Thyroid gland (tissue), 4 donors: ENCODE measurements at regions not wholly inside any gene's neighbourhood (a gene's known extent, or its start where the extent isn't known, plus 50 kb on each side); places are given as distances from the start of the nearest gene placed in this dataset.

Experiments used
- CTCF ChIP-seq, 6 experiments: fragments of 200-600 bp in 3 of 6; fragments of 450-650 bp in 3 of 6; sonication (generic) in 3 of 6; IDR thresholded peaks; one replicate each; pipeline ENCODE4 v1.5.1; 2016 to 2019; ENCODE audit warnings: antibody characterized with exemption in 6 of 6, mild to moderate bottlenecking in 2 of 6, inconsistent platforms in 1 of 6, moderate library complexity in 1 of 6
- POLR2A ChIP-seq, 2 donors: fragments of 450-650 bp; IDR thresholded peaks; one replicate each; pipeline ENCODE4 v1.6.1; 2017; ENCODE audit warnings: antibody characterized with exemption in 2 of 2, mild to moderate bottlenecking in 2 of 2, moderate library complexity in 1 of 2

GRCh38 chr2:75337016-75337415 lies 137.7 kb upstream of the TACR1 start:
- TF ChIP-seq CTCF (IDR thresholded peaks at IDR 0.05) (no peak), POLR2A (IDR thresholded peaks at IDR 0.05) (no peak)
